ENCODE measurements at regions not wholly inside any gene's neighbourhood (a gene's known extent, or its start where the extent isn't known, plus 50 kb on each side); places are given as distances from the start of the nearest gene placed in this dataset.

- no peak overlapping the region for H3K4me3 Mint-ChIP-seq
- no peak overlapping the region for H3K27ac Mint-ChIP-seq
- no peaks in the 10 kb centered on the region for H3K36me3 Mint-ChIP-seq
- DNase-seq (ENCODE audit: low spot score) (no peak), ATAC-seq (no peak)
- H3K27me3 Mint-ChIP-seq: peaks cover 0 to 6% of the 10 kb centered on the region in 2 donors
- H3K4me1 Mint-ChIP-seq (ENCODE audit: low read depth in 2 of 2): peaks cover 0 to 4% of the 10 kb centered on the region in 2 donors
- H3K9me3 Mint-ChIP-seq: no peaks in the 10 kb centered on the region
These were observed 202.0 kb upstream of the GMDS start for GRCh38 chr6:2447318-2447920.

GRCh38 chr6:2441601-2442475 lies 196.4 kb upstream of the GMDS start:
- ATAC-seq (no peak), DNase-seq (ENCODE audit: low spot score) (no peak)
- Mint-ChIP-seq H3K9me3 (no peaks in the 10 kb centered on the region), H3K4me3 (no peak overlapping the region), H3K36me3 (no peaks in the 10 kb centered on the region), H3K4me1 (ENCODE audit: low read depth in 2 of 2) (no peaks in the 10 kb centered on the region), H3K27me3 (peaks cover 0 to 7% of the 10 kb centered on the region in 2 donors), H3K27ac (no peak overlapping the region)

GRCh38 chr6:2440516-2440915 lies 195.1 kb upstream of the GMDS start:
- Mint-ChIP-seq H3K27ac (no peak overlapping the region), H3K36me3 (no peaks in the 10 kb centered on the region), H3K4me1 (ENCODE audit: low read depth in 2 of 2) (peaks cover 0 to 3% of the 10 kb centered on the region in 2 donors), H3K27me3 (peaks cover 0 to 7% of the 10 kb centered on the region in 2 donors), H3K9me3 (no peaks in the 10 kb centered on the region), H3K4me3 (no peak overlapping the region)
- DNase-seq (ENCODE audit: low spot score) (no peak), ATAC-seq (no peak)

GRCh38 chr6:2439632-2440031 lies 194.2 kb upstream of the GMDS start:
- no peaks in the 10 kb centered on the region for H3K36me3 Mint-ChIP-seq
- DNase-seq (ENCODE audit: low spot score) (no peak), ATAC-seq (no peak)
- H3K27ac Mint-ChIP-seq: no peak overlapping the region
- no peaks in the 10 kb centered on the region for H3K9me3 Mint-ChIP-seq
- H3K4me1 Mint-ChIP-seq (ENCODE audit: low read depth in 2 of 2): peaks cover 0 to 3% of the 10 kb centered on the region in 2 donors
- no peak overlapping the region for H3K4me3 Mint-ChIP-seq
- peaks cover 0 to 7% of the 10 kb centered on the region in 2 donors for H3K27me3 Mint-ChIP-seq

DNA sequence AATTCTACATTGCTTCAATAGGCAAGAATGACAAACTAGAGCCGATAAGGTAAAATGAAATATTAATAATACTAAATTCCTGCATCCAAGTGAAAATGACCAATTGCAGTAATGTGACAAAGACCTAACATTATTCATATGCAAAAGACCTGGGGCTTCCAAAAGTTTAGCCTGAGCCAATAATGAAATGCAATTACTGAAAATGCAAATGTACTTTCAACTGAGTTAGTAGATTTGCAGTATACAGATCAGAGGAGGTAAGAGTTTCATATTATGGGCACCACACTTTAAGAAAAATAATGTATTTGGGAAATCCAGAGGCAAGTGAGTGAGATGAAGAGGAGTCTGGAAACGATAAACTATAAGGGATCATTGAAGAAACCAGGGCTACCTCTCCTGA lies 193.7 kb upstream of the GMDS start:
- no peaks in the 10 kb centered on the region for H3K36me3 Mint-ChIP-seq
- ATAC-seq (no peak), DNase-seq (ENCODE audit: low spot score) (no peak)
- peaks cover 0 to 7% of the 10 kb centered on the region in 2 donors for H3K27me3 Mint-ChIP-seq
- no peaks in the 10 kb centered on the region for H3K9me3 Mint-ChIP-seq
- H3K27ac Mint-ChIP-seq: no peak overlapping the region
- H3K4me3 Mint-ChIP-seq: no peak overlapping the region
- H3K4me1 Mint-ChIP-seq (ENCODE audit: low read depth in 2 of 2): peaks cover 0 to 3% of the 10 kb centered on the region in 2 donors

GRCh38 chr6:2436410-2437154 lies 191.2 kb upstream of the GMDS start:
- Mint-ChIP-seq H3K9me3 (no peaks in the 10 kb centered on the region), H3K27ac (no peak overlapping the region), H3K4me3 (no peak overlapping the region), H3K27me3 (peaks cover 0 to 7% of the 10 kb centered on the region in 2 donors), H3K36me3 (no peaks in the 10 kb centered on the region), H3K4me1 (ENCODE audit: low read depth in 2 of 2) (peaks cover 0 to 3% of the 10 kb centered on the region in 2 donors)
- no peak for DNase-seq (ENCODE audit: low spot score)
- no peak for ATAC-seq

DNA sequence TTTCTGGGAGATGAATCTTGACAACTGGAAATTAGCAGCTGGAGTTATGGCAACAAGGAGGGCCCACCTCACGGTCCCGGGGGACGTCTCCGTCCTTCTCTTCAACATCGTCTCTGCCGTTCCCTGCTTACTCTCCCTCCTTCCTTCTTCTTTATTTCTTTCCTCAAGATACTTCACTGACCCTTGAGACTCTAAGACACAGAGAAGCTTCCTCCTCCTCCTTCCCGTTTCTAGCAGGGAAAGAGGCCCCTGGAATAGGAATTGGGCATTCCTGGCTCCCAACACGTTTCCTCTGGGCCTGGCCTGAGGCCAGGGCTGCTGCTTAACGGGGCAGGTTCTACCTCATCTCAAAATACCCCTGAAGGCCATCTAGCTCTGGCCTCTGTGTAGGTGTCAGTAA lies 189.9 kb upstream of the GMDS start:
- Mint-ChIP-seq H3K4me3 (no peak overlapping the region), H3K36me3 (no peaks in the 10 kb centered on the region), H3K27ac (no peak overlapping the region), H3K9me3 (no peaks in the 10 kb centered on the region), H3K27me3 (peaks cover 0 to 7% of the 10 kb centered on the region in 2 donors), H3K4me1 (ENCODE audit: low read depth in 2 of 2) (peaks cover 0 to 3% of the 10 kb centered on the region in 2 donors)
- ATAC-seq (no peak), DNase-seq (ENCODE audit: low spot score) (no peak)

GRCh38 chr6:2434912-2435311 lies 189.5 kb upstream of the GMDS start:
- H3K9me3 Mint-ChIP-seq: no peaks in the 10 kb centered on the region
- H3K27ac Mint-ChIP-seq: no peak overlapping the region
- ATAC-seq (no peak), DNase-seq (ENCODE audit: low spot score) (no peak)
- H3K27me3 Mint-ChIP-seq: peaks cover 0 to 7% of the 10 kb centered on the region in 2 donors
- no peak overlapping the region for H3K4me3 Mint-ChIP-seq
- peaks cover 0 to 3% of the 10 kb centered on the region in 2 donors for H3K4me1 Mint-ChIP-seq (ENCODE audit: low read depth in 2 of 2)
- H3K36me3 Mint-ChIP-seq: no peaks in the 10 kb centered on the region

- ATAC-seq: peak in 1 of 2 donors; percentile 25
- Mint-ChIP-seq H3K4me1 (ENCODE audit: low read depth in 2 of 2) (peaks cover 0 to 3% of the 10 kb centered on the region in 2 donors), H3K36me3 (no peaks in the 10 kb centered on the region), H3K27me3 (peaks cover 0 to 3% of the 10 kb centered on the region in 2 donors), H3K4me3 (no peak overlapping the region), H3K27ac (no peak overlapping the region), H3K9me3 (no peaks in the 10 kb centered on the region)
- no peak for DNase-seq (ENCODE audit: low spot score)
These were observed 188.7 kb upstream of the GMDS start for GRCh38 chr6:2434116-2434515.

- Mint-ChIP-seq H3K36me3 (no peaks in the 10 kb centered on the region), H3K4me1 (ENCODE audit: low read depth in 2 of 2) (peaks cover 0 to 3% of the 10 kb centered on the region in 2 donors), H3K27ac (no peak overlapping the region), H3K9me3 (no peaks in the 10 kb centered on the region), H3K4me3 (no peak overlapping the region), H3K27me3 (peaks cover 0 to 2% of the 10 kb centered on the region in 2 donors)
- ATAC-seq (peak in 1 of 2 donors; percentile 11), DNase-seq (ENCODE audit: low spot score) (no peak)
These were observed 188.3 kb upstream of the GMDS start for GRCh38 chr6:2433711-2434110.

- Mint-ChIP-seq H3K27me3 (no peaks in the 10 kb centered on the region), H3K36me3 (no peaks in the 10 kb centered on the region), H3K4me3 (no peak overlapping the region), H3K27ac (no peak overlapping the region), H3K4me1 (ENCODE audit: low read depth in 2 of 2) (peaks cover 0 to 3% of the 10 kb centered on the region in 2 donors), H3K9me3 (no peaks in the 10 kb centered on the region)
- DNase-seq (ENCODE audit: low spot score): no peak
- no peak for ATAC-seq
These were observed 187.9 kb upstream of the GMDS start for GRCh38 chr6:2433266-2433665.

DNA sequence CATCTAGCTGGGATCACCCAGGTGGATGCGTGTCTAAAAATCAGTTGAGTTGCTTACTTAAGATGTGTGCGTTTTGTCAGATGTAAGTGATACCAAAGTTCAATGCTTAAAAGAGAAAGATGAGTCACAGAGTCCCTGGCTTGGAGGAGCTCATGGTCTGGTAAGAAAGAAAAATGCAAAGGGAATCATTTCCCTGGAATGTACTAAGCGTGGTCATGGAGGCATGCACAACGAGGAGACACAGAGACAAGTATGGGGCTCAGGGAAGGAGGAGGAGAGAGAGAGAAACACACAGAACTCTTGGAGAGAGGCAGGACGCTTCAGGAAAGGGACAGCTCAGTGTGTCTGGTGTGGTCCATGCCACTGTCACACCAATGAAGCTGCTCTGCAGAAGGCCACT lies 186.9 kb upstream of the GMDS start:
- no peaks in the 10 kb centered on the region for H3K9me3 Mint-ChIP-seq
- no peak for DNase-seq (ENCODE audit: low spot score)
- ATAC-seq: no peak
- H3K27me3 Mint-ChIP-seq: no peaks in the 10 kb centered on the region
- H3K4me1 Mint-ChIP-seq (ENCODE audit: low read depth in 2 of 2): peaks cover 0 to 3% of the 10 kb centered on the region in 2 donors
- no peaks in the 10 kb centered on the region for H3K36me3 Mint-ChIP-seq
- H3K27ac Mint-ChIP-seq: no peak overlapping the region
- H3K4me3 Mint-ChIP-seq: no peak overlapping the region

GRCh38 chr6:2430612-2431011 lies 185.2 kb upstream of the GMDS start:
- Mint-ChIP-seq H3K27ac (no peak overlapping the region), H3K4me3 (no peak overlapping the region), H3K4me1 (ENCODE audit: low read depth in 2 of 2) (no peaks in the 10 kb centered on the region), H3K9me3 (no peaks in the 10 kb centered on the region), H3K27me3 (no peaks in the 10 kb centered on the region), H3K36me3 (no peaks in the 10 kb centered on the region)
- DNase-seq (ENCODE audit: low spot score) (no peak), ATAC-seq (no peak)

- Mint-ChIP-seq H3K4me3 (no peak overlapping the region), H3K36me3 (no peaks in the 10 kb centered on the region), H3K27ac (no peak overlapping the region), H3K9me3 (no peaks in the 10 kb centered on the region), H3K27me3 (no peaks in the 10 kb centered on the region), H3K4me1 (ENCODE audit: low read depth in 2 of 2) (no peaks in the 10 kb centered on the region)
- ATAC-seq: no peak
- no peak for DNase-seq (ENCODE audit: low spot score)
These were observed 184.1 kb upstream of the GMDS start for GRCh38 chr6:2429460-2429859.

Measured in natural killer cell treated with Interleukin-12 subunit alpha and Interleukin-12 subunit beta and Interleukin-15 and Interleukin-18, amount 100 ng/mL, for 72 hours (primary cell).